H9 (cell line): ENCODE measurements at regions not wholly inside any gene's neighbourhood (a gene's known extent, or its start where the extent isn't known, plus 50 kb on each side); places are given as distances from the start of the nearest gene placed in this dataset.

ENCODE experiments used
- DNase-seq: peaks from one replicate; pipeline ENCODE4 v3.0.0-alpha.2; 2017
- H2AFZ ChIP-seq: one replicate; pipeline ENCODE4 v1.6.1; 2013; ENCODE audit warnings: mild to moderate bottlenecking, low read length, control low read depth, moderate library complexity
- H2AK5ac ChIP-seq: 2 replicates; pipeline ENCODE4 v1.6.1; 2013; ENCODE audit warnings: low read length, control low read depth, mixed read lengths; ENCODE audit not compliant: insufficient read length
- H2BK120ac ChIP-seq: one replicate; pipeline ENCODE4 v1.6.1; 2013; ENCODE audit warnings: low read depth, mild to moderate bottlenecking, low read length, control low read depth, inconsistent platforms; ENCODE audit not compliant: poor library complexity, severe bottlenecking
- H2BK12ac ChIP-seq: 2 replicates; pipeline ENCODE4 v1.6.1; 2013; ENCODE audit warnings: low read length, control low read depth, mixed read lengths, low read depth; ENCODE audit not compliant: insufficient read length
- H2BK15ac ChIP-seq: 2 replicates; pipeline ENCODE4 v1.6.1; 2013; ENCODE audit warnings: low read depth, low read length, control low read depth
- H2BK20ac ChIP-seq: one replicate; pipeline ENCODE4 v1.6.1; 2013; ENCODE audit warnings: low read depth, mild to moderate bottlenecking, low read length, control low read depth, inconsistent platforms; ENCODE audit not compliant: poor library complexity, severe bottlenecking
- H2BK5ac ChIP-seq: 2 replicates; pipeline ENCODE4 v1.6.1; 2013; ENCODE audit warnings: low read length, control low read depth, mixed read lengths; ENCODE audit not compliant: insufficient read length
- H3K14ac ChIP-seq: 2 replicates; pipeline ENCODE4 v1.6.1; 2013; ENCODE audit warnings: low read length, control low read depth; ENCODE audit not compliant: insufficient read depth
- H3K18ac ChIP-seq: 2 replicates; pipeline ENCODE4 v1.6.1; 2013; ENCODE audit warnings: low read depth, mild to moderate bottlenecking, mixed read lengths, low read length, control low read depth; ENCODE audit not compliant: insufficient read length
- H3K23ac ChIP-seq: 2 replicates; pipeline ENCODE4 v1.6.1; 2013; ENCODE audit warnings: low read length, control low read depth, mixed read lengths, low read depth; ENCODE audit not compliant: insufficient read length
- H3K23me2 ChIP-seq: 2 replicates; pipeline ENCODE4 v1.6.1; 2013; ENCODE audit warnings: low read depth, mild to moderate bottlenecking, mixed read lengths, low read length, control low read depth; ENCODE audit not compliant: insufficient read length, poor library complexity, severe bottlenecking
- H3K27ac ChIP-seq: 2 replicates; pipeline ENCODE4 v1.5.1; 2013; ENCODE audit warnings: low read length, control low read depth, mixed read lengths, low read depth; ENCODE audit not compliant: insufficient read length
- H3K27me3 ChIP-seq: 2 replicates; pipeline ENCODE4 v1.6.1; 2013; ENCODE audit warnings: low read length, control low read depth, inconsistent platforms; ENCODE audit not compliant: insufficient read depth
- H3K4ac ChIP-seq: 2 replicates; pipeline ENCODE4 v1.6.1; 2013; ENCODE audit warnings: low read depth, mild to moderate bottlenecking, control low read depth, inconsistent platforms, low read length, moderate library complexity
- H3K4me1 ChIP-seq: 2 replicates; pipeline ENCODE4 v1.6.1; 2013; ENCODE audit warnings: low read length, control low read depth, inconsistent platforms; ENCODE audit not compliant: insufficient read depth
- H3K4me2 ChIP-seq: 2 replicates; pipeline ENCODE4 v1.6.1; 2013; ENCODE audit warnings: low read length, control low read depth, mixed read lengths; ENCODE audit not compliant: insufficient read length, insufficient read depth
- H3K56ac ChIP-seq: 2 replicates; pipeline ENCODE4 v1.6.1; 2013; ENCODE audit warnings: low read depth, mild to moderate bottlenecking, mixed read lengths, low read length, control low read depth; ENCODE audit not compliant: insufficient read length
- H3K79me1 ChIP-seq: 2 replicates; pipeline ENCODE4 v1.6.1; 2013; ENCODE audit warnings: low read depth, mild to moderate bottlenecking, moderate library complexity, low read length, control low read depth, inconsistent platforms; ENCODE audit not compliant: insufficient read depth, poor library complexity, severe bottlenecking
- H3K79me2 ChIP-seq: 2 replicates; pipeline ENCODE4 v1.6.1; 2013; ENCODE audit warnings: low read length, control low read depth, inconsistent platforms; ENCODE audit not compliant: insufficient read depth
- H3K9ac ChIP-seq: 2 replicates; pipeline ENCODE4 v1.6.1; 2013; ENCODE audit warnings: low read length, control low read depth, mixed read lengths; ENCODE audit not compliant: insufficient read length; ENCODE audit errors: extremely low read depth
- H3K9me3 ChIP-seq: one replicate; pipeline ENCODE4 v1.6.1; 2013; ENCODE audit warnings: low read depth, low read length, inconsistent platforms; ENCODE audit not compliant: control insufficient read depth
- H3T11ph ChIP-seq: one replicate; pipeline ENCODE4 v1.6.1; 2013; ENCODE audit warnings: mild to moderate bottlenecking, low read length, control low read depth, inconsistent platforms
- H4K20me1 ChIP-seq: one replicate; pipeline ENCODE4 v1.6.1; 2013; ENCODE audit not compliant: control insufficient read depth, insufficient read length, insufficient read depth
- H4K5ac ChIP-seq: 2 replicates; pipeline ENCODE4 v1.6.1; 2013; ENCODE audit warnings: low read depth, mild to moderate bottlenecking, mixed read lengths, low read length, control low read depth; ENCODE audit not compliant: insufficient read length
- H4K8ac ChIP-seq: replicated peaks from 2 replicates; pipeline ENCODE4 v1.6.1; 2013; ENCODE audit warnings: low read length, control low read depth, mixed read lengths, low read depth; ENCODE audit not compliant: insufficient read length
- H4K91ac ChIP-seq: 2 replicates; pipeline ENCODE4 v1.6.1; 2013; ENCODE audit warnings: low read depth, mild to moderate bottlenecking, moderate library complexity, mixed read lengths, low read length, control low read depth; ENCODE audit not compliant: insufficient read length
- H3K27ac Mint-ChIP-seq, 3 experiments: 2 replicates in 2 of 3; 3 replicates in 1 of 3; pipeline ENCODE4 v1.8.0; 2020 to 2021; ENCODE audit warnings: mixed read lengths in 3 of 3, mild to moderate bottlenecking in 1 of 3, moderate library complexity in 1 of 3
- H3K27me3 Mint-ChIP-seq: 2 replicates; pipeline ENCODE4 v1.8.0; 2021; ENCODE audit warnings: low read depth, mild to moderate bottlenecking, moderate library complexity, mixed read lengths
- H3K36me3 Mint-ChIP-seq, 3 experiments: 2 replicates in 2 of 3; 3 replicates in 1 of 3; pipeline ENCODE4 v1.8.0; 2020 to 2021; ENCODE audit warnings: low read depth in 3 of 3, mixed read lengths in 3 of 3; ENCODE audit not compliant: insufficient read depth in 1 of 3
- H3K4me1 Mint-ChIP-seq, 2 experiments: 2 replicates each; pipeline ENCODE4 v1.8.0; 2020; ENCODE audit warnings: mixed read lengths in 2 of 2
- H3K4me3 Mint-ChIP-seq, 2 experiments: 2 replicates in 1 of 2; 3 replicates in 1 of 2; pipeline ENCODE4 v1.8.0; 2020 to 2021; ENCODE audit warnings: mild to moderate bottlenecking in 2 of 2, mixed read lengths in 2 of 2, moderate library complexity in 1 of 2
- H3K9me3 Mint-ChIP-seq, 2 experiments: 2 replicates in 1 of 2; 3 replicates in 1 of 2; pipeline ENCODE4 v1.8.0; 2020; ENCODE audit warnings: mild to moderate bottlenecking in 2 of 2, mixed read lengths in 2 of 2, moderate library complexity in 1 of 2
- CTCF ChIP-seq: fragments of 200-600 bp; sonication (generic); conservative IDR thresholded peaks from 3 replicates; pipeline ENCODE4 v1.8.0; 2021; ENCODE audit warnings: antibody characterized with exemption, mild to moderate bottlenecking
- WGBS: extraction: QIAGEN DNeasy Blood & Tissue Kit; methylation state at CpG from one replicate; pipeline ENCODE4 v1.1.7; 2013; ENCODE audit warnings: missing lambda C conversion rate, low lambda C conversion rate, mixed read lengths; ENCODE audit not compliant: insufficient read length; ENCODE audit errors: extremely low coverage; 5-methylcytosine and 5-hydroxymethylcytosine counted together

DNA sequence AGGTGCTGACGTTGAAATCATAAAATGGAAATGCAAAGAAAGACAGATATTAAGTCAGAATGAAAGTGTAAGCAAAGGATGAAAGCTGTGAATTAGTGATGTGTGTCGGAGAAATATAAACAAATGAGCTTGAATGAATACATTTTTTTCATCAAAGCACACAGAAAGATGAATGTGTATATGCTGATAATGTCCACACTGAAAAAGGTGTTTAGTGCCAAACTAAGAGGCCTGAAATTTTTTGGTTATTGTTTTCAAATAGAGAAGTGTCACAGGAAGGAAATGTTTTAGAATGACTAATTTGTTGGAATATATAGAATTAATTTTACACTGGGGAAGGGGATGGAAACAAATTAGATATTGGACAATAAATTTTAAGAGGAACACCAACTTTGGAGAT, 1217.6 kb downstream of the PCDH18 start:
- Mint-ChIP-seq H3K27me3 (no peaks in the 10 kb centered on the region), H3K4me1 (peaks cover 19% of the 10 kb centered on the region in 2 experiments), H3K36me3 (no peaks in the 10 kb centered on the region), H3K9me3 (no peaks in the 10 kb centered on the region; a peak in 1 of 5 replicates), H3K4me3 (no peak overlapping the region), H3K27ac (no peak overlapping the region)
- Histone ChIP-seq H3K23ac (no peak overlapping the region), H4K20me1 (no peaks in the 10 kb centered on the region), H3K23me2 (no peaks in the 10 kb centered on the region), H2AFZ (no peak overlapping the region), H3K4me1 (no peaks in the 10 kb centered on the region), H2BK12ac (no peak overlapping the region), H2BK5ac (no peak overlapping the region), H3K79me1 (no peaks in the 10 kb centered on the region), H3K14ac (no peak overlapping the region), H3K4me2 (no peak overlapping the region), H3K4ac (no peak overlapping the region), H2BK120ac (no peak overlapping the region), H3K27ac (no peak overlapping the region), H3K9ac (no peak overlapping the region), H3K56ac (no peak overlapping the region), H3K79me2 (no peaks in the 10 kb centered on the region), H3T11ph (no peak overlapping the region), H4K8ac (no peak overlapping the region), H3K18ac (no peak overlapping the region), H4K5ac (no peak overlapping the region), H2AK5ac (no peak overlapping the region), H3K27me3 (no peaks in the 10 kb centered on the region), H2BK15ac (no peak overlapping the region), H4K91ac (no peak overlapping the region), H2BK20ac (no peak overlapping the region), H3K9me3 (no peaks in the 10 kb centered on the region)
- no peak for DNase-seq
- no peak for TF ChIP-seq CTCF
- 100% methylated on average over 1 of the region's 2 CpGs for WGBS
